Smooth muscle cell (in vitro differentiated cells): ENCODE measurements at regions not wholly inside any gene's neighbourhood (a gene's known extent, or its start where the extent isn't known, plus 50 kb on each side); places are given as distances from the start of the nearest gene placed in this dataset.
A peak's percentile ranks its signal among the peaks of the same experiment; 100 is the strongest.

Experiments used
- DNase-seq: peaks from one replicate; lab custom pipeline; 2025; ENCODE audit not compliant: unreplicated experiment; lab: John Stamatoyannopoulos, UW
- H2AFZ ChIP-seq: fragments of 200-600 bp; sonication (generic); 2 replicates; pipeline ENCODE4 v1.6.0; 2016; ENCODE audit warnings: antibody characterized with exemption, low read depth, mild to moderate bottlenecking
- H3F3A ChIP-seq: fragments of 200-600 bp; sonication (generic); 2 replicates; pipeline ENCODE4 v1.6.0; 2017; ENCODE audit warnings: antibody characterized with exemption, low read depth
- H3K27ac ChIP-seq: fragments of 200-600 bp; sonication (generic); 2 replicates; pipeline ENCODE4 v1.5.1; 2016; ENCODE audit warnings: low read depth, mild to moderate bottlenecking
- H3K27me3 ChIP-seq: fragments of 200-600 bp; sonication (generic); 2 replicates; pipeline ENCODE4 v1.6.1; 2016; ENCODE audit warnings: low read depth, mild to moderate bottlenecking
- H3K36me3 ChIP-seq: fragments of 200-600 bp; sonication (generic); 2 replicates; pipeline ENCODE4 v1.5.1; 2016; ENCODE audit warnings: low read depth
- H3K4me1 ChIP-seq: fragments of 200-600 bp; sonication (generic); 2 replicates; pipeline ENCODE4 v1.5.1; 2016; ENCODE audit warnings: low read depth
- H3K4me2 ChIP-seq: fragments of 200-600 bp; sonication (generic); 2 replicates; pipeline ENCODE4 v1.6.0; 2016; ENCODE audit warnings: mild to moderate bottlenecking
- H3K4me3 ChIP-seq: fragments of 200-600 bp; sonication (generic); 2 replicates; pipeline ENCODE4 v1.5.1; 2016; ENCODE audit warnings: mild to moderate bottlenecking
- H3K79me2 ChIP-seq: fragments of 200-600 bp; sonication (generic); 2 replicates; pipeline ENCODE4 v1.6.0; 2016; ENCODE audit warnings: low read depth, mild to moderate bottlenecking
- H3K9ac ChIP-seq: fragments of 200-600 bp; sonication (generic); 2 replicates; pipeline ENCODE4 v1.6.0; 2016; ENCODE audit warnings: low read depth
- H3K9me3 ChIP-seq: fragments of 200-600 bp; sonication (generic); replicated peaks from 2 replicates; pipeline ENCODE4 v1.5.1; 2016; ENCODE audit warnings: low read depth
- H4K20me1 ChIP-seq: fragments of 200-600 bp; sonication (generic); 2 replicates; pipeline ENCODE4 v1.6.0; 2016; ENCODE audit warnings: low read depth
- CTCF ChIP-seq: fragments of 200-600 bp; sonication (generic); IDR thresholded peaks from 2 replicates; pipeline ENCODE4 v1.5.1; 2017; ENCODE audit warnings: borderline replicate concordance, mild to moderate bottlenecking, antibody characterized with exemption; ENCODE audit not compliant: insufficient read depth, poor library complexity, severe bottlenecking
- WGBS: methylation state at CpG from one replicate; pipeline ENCODE4 v1.1.7; 2016; ENCODE audit warnings: low lambda C conversion rate; 5-methylcytosine and 5-hydroxymethylcytosine counted together

- no peak for TF ChIP-seq CTCF
- H3K4me3 ChIP-seq, result no peak overlapping the region
- H3K4me1 ChIP-seq, result no peaks in the 10 kb centered on the region
- no peaks in the 10 kb centered on the region for H3K36me3 ChIP-seq
- H3K9ac ChIP-seq, result no peak overlapping the region
- DNase-seq, result no peak
- H4K20me1 ChIP-seq, result no peaks in the 10 kb centered on the region
- no peak overlapping the region for H3K4me2 ChIP-seq
- H3K9me3 ChIP-seq, result no peaks in the 10 kb centered on the region
- no peak overlapping the region for H2AFZ ChIP-seq
- no peaks in the 10 kb centered on the region for H3K27me3 ChIP-seq
- no peaks in the 10 kb centered on the region for H3F3A ChIP-seq
- WGBS, result 60% methylated on average over 2 of the region's 2 CpGs
- H3K79me2 ChIP-seq, result no peaks in the 10 kb centered on the region
- H3K27ac ChIP-seq, result no peak overlapping the region
These were observed 422.9 kb downstream of the SETD4 start for GRCh38 chr21:35637431-35637830.

- Histone ChIP-seq H3F3A (no peaks in the 10 kb centered on the region), H3K79me2 (no peaks in the 10 kb centered on the region), H3K4me2 (no peak overlapping the region), H2AFZ (no peak overlapping the region), H3K9me3 (no peaks in the 10 kb centered on the region), H4K20me1 (no peaks in the 10 kb centered on the region), H3K27ac (peak overlapping the region; percentile 46), H3K9ac (no peak overlapping the region), H3K4me3 (no peak overlapping the region), H3K27me3 (no peaks in the 10 kb centered on the region), H3K36me3 (no peaks in the 10 kb centered on the region), H3K4me1 (no peaks in the 10 kb centered on the region)
- 96% methylated on average over 1 of the region's 1 CpG for WGBS
- no peak for DNase-seq
- TF ChIP-seq CTCF, result no peak
These were observed 424.3 kb downstream of the SETD4 start for GRCh38 chr21:35635994-35636393.

- Histone ChIP-seq H3K4me1 (no peaks in the 10 kb centered on the region), H3K27me3 (no peaks in the 10 kb centered on the region), H4K20me1 (no peaks in the 10 kb centered on the region), H3K9ac (no peak overlapping the region), H3F3A (no peaks in the 10 kb centered on the region), H3K4me2 (no peak overlapping the region), H3K36me3 (no peaks in the 10 kb centered on the region), H3K27ac (peak overlapping the region; percentile 62), H3K4me3 (no peak overlapping the region), H3K79me2 (no peaks in the 10 kb centered on the region), H3K9me3 (no peaks in the 10 kb centered on the region), H2AFZ (no peak overlapping the region)
- TF ChIP-seq CTCF, result no peak
- 56% methylated on average over 2 of the region's 2 CpGs for WGBS
- DNase-seq, result no peak
These were observed 425.1 kb downstream of the SETD4 start for GRCh38 chr21:35635261-35635660.

GRCh38 chr21:35633501-35633900, 426.8 kb downstream of the SETD4 start:
- Histone ChIP-seq H3K9me3 (no peaks in the 10 kb centered on the region), H3K4me2 (no peak overlapping the region), H3K27ac (no peak overlapping the region), H3K36me3 (no peaks in the 10 kb centered on the region), H3K4me1 (no peaks in the 10 kb centered on the region), H4K20me1 (no peaks in the 10 kb centered on the region), H3F3A (no peaks in the 10 kb centered on the region), H3K27me3 (no peaks in the 10 kb centered on the region), H3K9ac (no peak overlapping the region), H2AFZ (no peak overlapping the region), H3K79me2 (no peaks in the 10 kb centered on the region), H3K4me3 (no peak overlapping the region)
- TF ChIP-seq CTCF, result no peak
- WGBS, result 93% methylated on average over 9 of the region's 9 CpGs
- no peak for DNase-seq
